ENCODE measurements at regions not wholly inside any gene's neighbourhood (a gene's known extent, or its start where the extent isn't known, plus 50 kb on each side); places are given as distances from the start of the nearest gene placed in this dataset.
A peak's percentile ranks its signal among the peaks of the same experiment; 100 is the strongest.

DNA sequence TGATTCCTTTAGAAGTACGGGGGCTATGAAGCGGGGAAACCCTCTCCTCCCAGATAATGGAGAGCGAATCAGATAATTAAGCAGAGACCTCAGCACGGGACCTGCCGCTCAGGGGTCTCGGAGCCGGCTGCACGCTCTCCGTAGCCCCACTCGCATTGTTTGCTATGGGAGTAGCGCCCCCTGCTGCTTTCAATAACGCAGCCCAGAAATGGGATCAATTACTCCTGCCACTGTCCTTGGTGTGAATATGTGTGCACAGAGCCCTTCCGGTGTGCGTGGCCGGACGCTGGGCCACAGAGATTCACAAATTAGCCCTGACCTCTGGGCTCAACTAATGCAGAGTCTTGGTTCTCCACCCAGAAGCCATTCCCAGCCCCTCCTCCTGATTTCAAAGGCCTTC lies 76.4 kb upstream of the TMEM132C start:
- peak; percentile 70 for TF ChIP-seq RAD21 (conservative IDR thresholded peaks at IDR 0.05)
- TF ChIP-seq, protein P1, sequence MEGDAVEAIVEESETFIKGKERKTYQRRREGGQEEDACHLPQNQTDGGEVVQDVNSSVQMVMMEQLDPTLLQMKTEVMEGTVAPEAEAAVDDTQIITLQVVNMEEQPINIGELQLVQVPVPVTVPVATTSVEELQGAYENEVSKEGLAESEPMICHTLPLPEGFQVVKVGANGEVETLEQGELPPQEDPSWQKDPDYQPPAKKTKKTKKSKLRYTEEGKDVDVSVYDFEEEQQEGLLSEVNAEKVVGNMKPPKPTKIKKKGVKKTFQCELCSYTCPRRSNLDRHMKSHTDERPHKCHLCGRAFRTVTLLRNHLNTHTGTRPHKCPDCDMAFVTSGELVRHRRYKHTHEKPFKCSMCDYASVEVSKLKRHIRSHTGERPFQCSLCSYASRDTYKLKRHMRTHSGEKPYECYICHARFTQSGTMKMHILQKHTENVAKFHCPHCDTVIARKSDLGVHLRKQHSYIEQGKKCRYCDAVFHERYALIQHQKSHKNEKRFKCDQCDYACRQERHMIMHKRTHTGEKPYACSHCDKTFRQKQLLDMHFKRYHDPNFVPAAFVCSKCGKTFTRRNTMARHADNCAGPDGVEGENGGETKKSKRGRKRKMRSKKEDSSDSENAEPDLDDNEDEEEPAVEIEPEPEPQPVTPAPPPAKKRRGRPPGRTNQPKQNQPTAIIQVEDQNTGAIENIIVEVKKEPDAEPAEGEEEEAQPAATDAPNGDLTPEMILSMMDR (IDR thresholded peaks at IDR 0.05; ENCODE audit: poor library complexity, severe bottlenecking): peak; percentile 73
